Fibroblast of skin of right biceps (primary cell): ENCODE measurements at regions not wholly inside any gene's neighbourhood (a gene's known extent, or its start where the extent isn't known, plus 50 kb on each side); places are given as distances from the start of the nearest gene placed in this dataset.

Source experiments
- DNase-seq: peaks from one replicate; pipeline ENCODE4 v3.0.0-alpha.2; 2013

DNA sequence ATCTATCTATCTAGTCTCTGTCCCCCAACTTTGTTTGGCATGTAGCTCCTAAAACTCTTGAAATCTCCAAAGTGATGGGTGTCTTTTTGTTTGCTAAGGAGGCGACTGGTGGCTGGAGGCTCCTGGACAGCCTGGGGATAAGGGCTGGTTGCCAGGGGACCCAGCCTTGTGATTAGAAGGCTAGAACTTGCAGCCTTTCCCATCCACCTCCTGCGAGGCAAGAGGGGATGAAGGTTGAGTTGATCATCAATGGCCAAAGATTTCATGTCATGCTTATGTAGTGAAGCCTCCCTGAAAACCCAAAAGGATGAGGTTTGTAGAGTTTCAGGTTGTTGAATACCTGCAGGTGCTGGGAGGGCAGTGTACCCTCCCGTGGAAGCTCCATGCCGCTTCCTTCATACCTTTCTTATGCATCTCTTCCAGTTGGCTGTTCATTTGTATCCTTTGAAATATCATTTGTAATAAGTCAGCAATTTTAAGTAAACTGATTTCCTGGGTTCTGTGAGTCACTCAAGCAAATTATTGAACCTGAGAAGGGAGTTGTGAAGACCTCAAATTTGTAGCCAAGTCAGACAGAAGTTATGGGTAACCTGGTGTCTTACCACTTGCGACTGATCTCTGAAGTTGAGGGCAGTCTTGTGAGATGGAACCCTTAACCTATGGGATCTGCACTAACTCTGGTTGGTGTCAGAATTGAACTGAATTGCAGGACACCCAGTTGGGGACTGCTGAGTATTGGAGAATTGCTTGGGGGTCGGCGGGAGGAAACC, 202.4 kb downstream of the SEC14L1 start:
- no peak for DNase-seq

GRCh38 chr17:77344038-77344437, 203.3 kb downstream of the SEC14L1 start:
- no peak for DNase-seq

DNA sequence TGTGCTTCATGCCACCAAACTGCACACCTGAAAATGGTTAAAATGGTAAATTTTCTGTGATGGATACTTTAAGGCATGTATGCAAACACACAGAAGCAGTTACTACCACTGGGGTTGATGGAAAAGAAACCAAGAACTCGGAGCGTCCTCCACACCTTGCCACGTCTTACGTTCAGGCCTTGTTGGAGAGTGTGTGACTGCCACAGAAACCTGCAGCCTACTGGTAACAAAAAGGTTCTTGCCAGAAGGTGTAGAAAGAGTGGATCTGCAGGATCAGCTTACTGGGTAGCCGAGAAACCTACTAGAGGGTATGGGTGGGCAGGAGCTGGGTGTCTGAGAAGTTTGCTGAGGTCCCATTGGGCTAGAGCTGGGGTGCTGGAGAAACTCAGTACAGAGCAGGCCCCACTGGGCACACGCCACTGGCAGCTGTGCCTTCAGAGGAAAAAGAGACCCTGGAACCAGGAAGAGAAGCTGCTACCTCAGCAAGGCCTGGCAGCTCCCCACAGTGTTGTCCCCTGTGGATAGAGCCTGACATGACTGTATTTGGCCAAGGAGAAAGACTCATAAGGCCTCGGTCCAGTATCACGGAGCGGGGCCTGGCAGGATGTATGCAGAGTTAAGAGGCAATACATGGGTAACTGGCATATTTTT, 204.6 kb downstream of the SEC14L1 start:
- DNase-seq = no peak

GRCh38 chr17:77346765-77347164, 206.0 kb downstream of the SEC14L1 start:
- DNase-seq = no peak

DNA sequence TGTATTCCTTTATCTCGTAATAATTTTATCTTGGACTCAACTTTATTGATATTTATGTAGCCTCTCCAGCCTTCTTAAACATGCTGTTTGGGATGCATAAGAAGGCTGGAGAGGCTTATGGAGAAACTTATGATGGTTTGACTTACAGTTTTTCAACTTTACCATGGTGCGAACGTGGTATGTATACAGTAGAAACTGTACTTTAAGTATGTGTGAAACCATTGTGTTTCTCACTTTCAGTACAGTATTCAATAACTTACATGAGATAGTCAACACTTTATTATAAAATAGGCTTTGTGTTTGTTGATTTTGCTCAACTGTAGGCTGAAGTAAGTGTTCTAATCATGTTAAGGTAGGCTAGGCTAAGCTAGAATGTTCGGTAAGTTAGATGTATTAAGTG, 206.8 kb downstream of the SEC14L1 start:
- no peak for DNase-seq

GRCh38 chr17:77349976-77350830, 209.4 kb downstream of the SEC14L1 start:
- peak; percentile 84 for DNase-seq

GRCh38 chr17:77352441-77352840, 211.7 kb downstream of the SEC14L1 start:
- no peak for DNase-seq

- DNase-seq = no peak
Measured at GRCh38 chr17:77352996-77353395, 212.2 kb downstream of the SEC14L1 start.

DNA sequence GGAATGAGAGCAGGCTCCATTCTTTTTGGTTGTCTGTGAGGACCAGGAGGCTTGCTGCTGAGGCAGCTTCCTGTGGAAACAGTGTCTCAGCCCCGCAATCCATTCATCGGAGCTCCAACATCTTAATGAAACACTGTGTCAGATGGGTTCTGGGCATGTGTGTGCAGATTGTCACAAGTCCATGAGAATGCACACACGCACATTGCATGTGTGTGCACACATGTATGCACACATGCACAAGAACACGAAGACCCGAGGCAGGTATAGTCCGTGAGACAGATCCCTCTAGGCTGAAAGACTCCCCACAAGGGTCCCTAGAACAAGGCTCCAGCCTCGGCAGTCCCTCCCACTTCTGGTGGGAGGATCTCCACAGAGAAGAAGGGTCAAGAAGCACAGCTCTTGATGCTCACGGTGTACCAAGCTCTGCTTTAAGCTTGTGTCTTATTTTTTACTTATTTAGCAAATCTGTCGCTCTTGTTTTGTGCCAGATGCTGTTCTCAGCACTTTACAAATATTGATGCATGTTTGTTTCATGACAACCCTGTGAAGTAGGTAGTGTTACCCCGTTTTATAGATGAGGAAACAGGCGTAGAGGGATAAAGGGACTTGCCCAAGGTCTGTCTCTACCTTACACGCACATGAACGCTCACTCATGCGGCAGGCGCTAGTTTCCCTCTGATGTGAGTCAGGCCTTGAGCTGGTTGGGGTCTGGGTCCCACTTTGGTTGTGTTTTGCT, 213.1 kb downstream of the SEC14L1 start:
- peak; percentile 46 for DNase-seq

DNA sequence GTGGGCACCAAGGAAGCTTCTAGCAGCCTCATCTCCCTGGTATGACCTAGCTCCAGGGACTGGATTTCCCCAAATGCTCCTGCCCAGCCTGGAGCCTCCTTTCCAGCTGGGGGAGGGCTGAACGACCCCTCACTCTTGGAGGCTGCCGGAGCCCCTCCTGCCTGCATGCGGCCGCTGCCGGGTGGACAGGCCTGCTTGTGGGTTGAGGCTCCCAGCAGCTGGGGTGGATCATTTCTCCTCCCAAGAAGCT, 213.6 kb downstream of the SEC14L1 start:
- no peak for DNase-seq

DNA sequence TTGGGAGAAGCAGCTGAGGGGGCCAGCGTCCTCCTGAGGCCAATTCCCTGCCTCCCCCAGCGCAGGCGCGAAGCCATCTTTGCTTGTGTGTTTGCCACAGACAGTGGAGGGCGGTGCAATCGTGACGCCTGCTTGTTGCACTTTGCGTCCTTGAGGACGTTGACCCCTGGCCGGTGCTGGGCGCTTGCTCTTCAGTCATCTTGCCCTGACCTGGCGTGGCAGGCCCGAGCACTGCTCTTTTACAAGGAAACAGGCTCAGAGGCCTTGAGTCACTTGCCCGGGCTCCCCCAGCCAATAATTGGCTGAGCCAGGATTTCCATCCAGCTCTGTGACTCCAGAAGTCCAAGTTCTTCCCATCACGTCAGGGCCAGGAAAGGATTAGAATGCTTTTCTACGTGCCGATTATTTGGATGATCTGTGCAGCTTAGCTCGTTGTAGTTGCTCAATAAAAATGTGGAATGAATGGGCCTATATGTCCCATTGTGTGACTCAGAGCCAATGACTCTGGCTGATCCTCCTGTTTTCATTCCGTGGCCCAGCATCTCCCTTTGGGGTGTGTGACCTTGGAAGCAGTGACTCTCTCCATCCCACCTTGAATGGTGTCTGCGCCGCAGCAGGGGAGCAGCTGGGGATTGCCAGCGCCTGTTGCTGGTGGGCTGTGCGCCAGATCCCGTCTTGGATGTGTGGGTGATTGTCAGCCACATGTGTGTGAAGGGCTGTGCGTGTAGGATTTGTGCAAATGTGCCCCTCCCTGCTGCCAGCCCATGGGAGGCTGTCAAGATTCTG, 214.1 kb downstream of the SEC14L1 start:
- peak; percentile 98 for DNase-seq

- peak; percentile 27 for DNase-seq
Measured at GRCh38 chr17:77356109-77356689, 215.4 kb downstream of the SEC14L1 start.

DNA sequence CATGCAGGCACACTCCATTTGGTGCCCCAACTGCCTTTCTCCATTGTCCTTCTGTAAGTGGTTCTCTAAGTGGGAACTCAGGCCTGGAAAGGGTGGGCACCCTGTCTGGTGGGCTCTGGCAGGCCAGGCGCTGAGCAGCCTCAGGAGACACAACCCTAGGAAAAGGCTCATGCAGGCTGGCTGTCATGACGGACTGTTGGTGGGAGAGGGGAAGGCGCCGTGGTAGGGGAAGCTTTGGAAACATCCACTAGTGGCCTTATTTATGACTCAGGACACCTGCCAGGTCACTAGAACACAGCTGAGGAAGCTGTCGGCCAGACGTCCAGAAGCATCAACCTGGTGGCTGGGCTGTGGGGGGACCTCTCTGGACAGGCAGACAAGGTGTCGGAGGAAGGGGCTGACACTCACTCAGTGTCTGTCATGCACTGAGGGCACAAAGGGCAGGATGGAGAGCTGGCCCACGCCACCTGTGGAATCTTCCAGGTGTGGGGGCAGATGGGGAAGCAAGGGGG, 216.0 kb downstream of the SEC14L1 start:
- DNase-seq = no peak

GRCh38 chr17:77358801-77359200, 218.0 kb downstream of the SEC14L1 start:
- DNase-seq = no peak

DNA sequence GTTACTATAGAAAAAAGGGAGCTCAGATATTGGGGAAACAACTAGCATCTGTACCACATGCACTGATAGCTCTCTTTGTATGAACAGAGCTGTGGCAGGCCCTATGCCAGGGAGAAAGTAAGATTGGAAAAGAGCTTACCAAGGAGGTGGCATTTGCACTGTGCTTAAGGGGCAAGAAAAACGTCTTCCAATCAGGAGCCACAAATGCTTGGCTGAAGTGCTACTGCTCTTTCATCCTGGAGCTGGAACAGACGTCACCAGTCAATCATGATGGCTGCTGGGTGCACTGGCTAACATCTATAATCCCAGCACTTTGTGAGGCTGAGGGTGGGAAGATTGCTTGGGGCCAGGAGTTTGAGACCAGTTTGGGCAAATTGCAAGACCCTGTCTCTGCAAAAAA, 218.5 kb downstream of the SEC14L1 start:
- no peak for DNase-seq

GRCh38 chr17:77361986-77362620, 221.3 kb downstream of the SEC14L1 start:
- DNase-seq = no peak

- DNase-seq = peak; percentile 42
Measured at GRCh38 chr17:77363821-77364361, 223.1 kb downstream of the SEC14L1 start.

- no peak for DNase-seq
Measured at GRCh38 chr17:77364381-77364911, 223.7 kb downstream of the SEC14L1 start.

DNA sequence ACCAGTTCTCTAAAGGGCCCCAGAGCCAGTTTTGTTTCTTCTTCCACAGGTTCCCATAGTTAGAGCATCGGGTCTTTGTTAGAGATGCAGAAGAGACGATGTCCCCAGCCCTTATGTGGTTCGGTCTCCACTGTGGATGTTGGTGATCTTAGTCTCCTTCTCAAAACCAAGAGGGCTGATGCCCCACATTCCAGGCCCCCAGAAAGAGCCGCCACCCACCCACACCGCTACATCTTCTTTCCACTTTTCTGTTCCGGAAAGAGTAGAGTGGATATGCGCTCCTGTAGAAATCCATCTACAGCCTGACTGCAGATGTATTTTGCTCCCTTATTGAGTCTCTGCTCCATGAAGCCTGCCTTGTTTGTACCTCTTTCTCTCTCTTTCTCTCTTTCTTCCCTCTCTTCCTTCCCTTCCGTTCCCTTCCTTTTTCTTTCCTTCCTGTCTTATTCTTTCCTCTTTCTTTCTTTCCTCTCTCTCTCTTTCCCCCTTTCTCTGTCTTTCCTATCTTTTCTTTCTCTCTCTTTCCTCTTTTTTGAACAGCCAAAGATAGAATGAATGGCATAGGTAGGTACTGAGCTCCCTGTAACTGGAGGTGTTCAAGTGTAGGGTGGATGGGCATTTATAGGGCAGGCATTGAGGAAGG, 224.3 kb downstream of the SEC14L1 start:
- no peak for DNase-seq

- DNase-seq = peak; percentile 92
Measured at GRCh38 chr17:77365584-77366186, 224.9 kb downstream of the SEC14L1 start.
